Mammary epithelial cell (primary cell): ENCODE measurements at regions not wholly inside any gene's neighbourhood (a gene's known extent, or its start where the extent isn't known, plus 50 kb on each side); places are given as distances from the start of the nearest gene placed in this dataset.

Source experiments
- EZH2 ChIP-seq: IDR thresholded peaks from 2 replicates; pipeline ENCODE4 v1.6.1; 2012; ENCODE audit warnings: low read length, inconsistent platforms, borderline replicate concordance
- TF ChIP-seq, protein P1 (sequence below), 2 donors: IDR thresholded peaks in 1 of 2; conservative IDR thresholded peaks in 1 of 2; 2 replicates each; pipeline ENCODE4 v1.5.1; 2011 to 2012; ENCODE audit warnings: inconsistent platforms in 2 of 2, low read length in 2 of 2, mild to moderate bottlenecking in 2 of 2, control low read depth in 1 of 2, low read depth in 1 of 2; ENCODE audit not compliant: insufficient read depth in 1 of 2; ENCODE audit errors: extremely low read depth in 1 of 2

DNA sequence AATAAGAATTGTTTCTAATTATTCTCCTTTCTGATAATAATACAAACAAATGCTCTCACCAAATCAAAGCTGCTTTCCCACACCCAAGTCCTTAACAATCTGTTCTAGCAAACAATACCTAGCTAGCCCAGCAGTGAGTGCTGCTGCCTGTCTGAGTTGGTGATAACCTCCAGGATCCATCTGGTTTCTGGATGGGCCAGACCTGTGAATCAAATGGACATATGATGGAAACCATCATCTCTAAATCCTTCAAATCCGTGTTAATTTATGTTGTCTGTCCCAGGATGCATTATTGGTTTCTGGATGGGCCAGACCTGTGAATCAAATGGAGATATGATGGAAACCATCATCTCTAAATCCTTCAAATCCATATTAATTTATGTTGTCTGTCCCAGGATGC is 1230.0 kb downstream of the AMY1C start:
- TF ChIP-seq, protein P1, sequence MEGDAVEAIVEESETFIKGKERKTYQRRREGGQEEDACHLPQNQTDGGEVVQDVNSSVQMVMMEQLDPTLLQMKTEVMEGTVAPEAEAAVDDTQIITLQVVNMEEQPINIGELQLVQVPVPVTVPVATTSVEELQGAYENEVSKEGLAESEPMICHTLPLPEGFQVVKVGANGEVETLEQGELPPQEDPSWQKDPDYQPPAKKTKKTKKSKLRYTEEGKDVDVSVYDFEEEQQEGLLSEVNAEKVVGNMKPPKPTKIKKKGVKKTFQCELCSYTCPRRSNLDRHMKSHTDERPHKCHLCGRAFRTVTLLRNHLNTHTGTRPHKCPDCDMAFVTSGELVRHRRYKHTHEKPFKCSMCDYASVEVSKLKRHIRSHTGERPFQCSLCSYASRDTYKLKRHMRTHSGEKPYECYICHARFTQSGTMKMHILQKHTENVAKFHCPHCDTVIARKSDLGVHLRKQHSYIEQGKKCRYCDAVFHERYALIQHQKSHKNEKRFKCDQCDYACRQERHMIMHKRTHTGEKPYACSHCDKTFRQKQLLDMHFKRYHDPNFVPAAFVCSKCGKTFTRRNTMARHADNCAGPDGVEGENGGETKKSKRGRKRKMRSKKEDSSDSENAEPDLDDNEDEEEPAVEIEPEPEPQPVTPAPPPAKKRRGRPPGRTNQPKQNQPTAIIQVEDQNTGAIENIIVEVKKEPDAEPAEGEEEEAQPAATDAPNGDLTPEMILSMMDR (conservative IDR thresholded peaks at IDR 0.05 in 1 of 2, IDR thresholded peaks at IDR 0.05 in 1 of 2; ENCODE audit: extremely low read depth in 1 of 2, insufficient read depth in 1 of 2, low read depth in 1 of 2, low read length in 2 of 2): no peak
- TF ChIP-seq EZH2: no peak
